ENCODE measurements at regions not wholly inside any gene's neighbourhood (a gene's known extent, or its start where the extent isn't known, plus 50 kb on each side); places are given as distances from the start of the nearest gene placed in this dataset.

GRCh38 chr2:18124116-18124835, 245.8 kb downstream of the KCNS3 start:
- peaks cover 0 to 18% (median 0%) of the 10 kb centered on the region in 12 donors for H3K4me1 ChIP-seq
- DNase-seq (no peak), ATAC-seq (peak in 1 of 4 donors; percentile 36)
- TF ChIP-seq CTCF (IDR thresholded peaks at IDR 0.05) (no peak), POLR2A (IDR thresholded peaks at IDR 0.05) (no peak)
- peaks cover 0 to 5% (median 0%) of the 10 kb centered on the region in 9 donors for H3K27me3 ChIP-seq
- intact Hi-C loops (cut with DNase I): no loop called here
- no peaks in the 10 kb centered on the region for H3K9me3 ChIP-seq
- no peak overlapping the region for H3K4me3 ChIP-seq
- 69 to 78% (median 75%) methylated on average over 6 of the region's 6 CpGs for WGBS, 4 donors
- H3K36me3 ChIP-seq: no peaks in the 10 kb centered on the region
- H3K27ac ChIP-seq: no peak overlapping the region

GRCh38 chr2:18123577-18123976, 245.1 kb downstream of the KCNS3 start:
- ATAC-seq: no peak
- Histone ChIP-seq H3K9me3 (no peaks in the 10 kb centered on the region), H3K4me1 (peaks cover 0 to 18% (median 0%) of the 10 kb centered on the region in 12 donors), H3K36me3 (no peaks in the 10 kb centered on the region), H3K27ac (no peak overlapping the region), H3K4me3 (no peak overlapping the region), H3K27me3 (peaks cover 0 to 5% (median 0%) of the 10 kb centered on the region in 9 donors)
- intact Hi-C loops (cut with DNase I): no loop called here
- no peak for DNase-seq
- 59 to 69% (median 66%) methylated on average over 3 of the region's 3 CpGs for WGBS, 4 donors
- TF ChIP-seq CTCF (IDR thresholded peaks at IDR 0.05): no peak
- TF ChIP-seq POLR2A (IDR thresholded peaks at IDR 0.05): no peak

GRCh38 chr2:18123211-18123570, 244.7 kb downstream of the KCNS3 start:
- no peak overlapping the region for H3K27ac ChIP-seq
- intact Hi-C loops (cut with DNase I): no loop called here
- no peaks in the 10 kb centered on the region for H3K36me3 ChIP-seq
- no peaks in the 10 kb centered on the region for H3K9me3 ChIP-seq
- H3K4me1 ChIP-seq: peaks cover 0 to 18% (median 0%) of the 10 kb centered on the region in 12 donors
- TF ChIP-seq CTCF (IDR thresholded peaks at IDR 0.05): no peak
- TF ChIP-seq POLR2A (IDR thresholded peaks at IDR 0.05): no peak
- peaks cover 0 to 5% (median 0%) of the 10 kb centered on the region in 9 donors for H3K27me3 ChIP-seq
- DNase-seq (no peak), ATAC-seq (no peak)
- H3K4me3 ChIP-seq: no peak overlapping the region
- 53 to 66% (median 56%) methylated on average over 3 of the region's 3 CpGs for WGBS, 4 donors

- H3K36me3 ChIP-seq: no peaks in the 10 kb centered on the region
- no peaks in the 10 kb centered on the region for H3K9me3 ChIP-seq
- TF ChIP-seq POLR2A (IDR thresholded peaks at IDR 0.05) (no peak), CTCF (IDR thresholded peaks at IDR 0.05) (no peak)
- H3K4me1 ChIP-seq: peaks cover 0 to 18% (median 0%) of the 10 kb centered on the region in 12 donors
- 32 to 44% (median 43%) methylated on average over 3 of the region's 3 CpGs for WGBS, 4 donors
- H3K27me3 ChIP-seq: peaks cover 0 to 5% (median 0%) of the 10 kb centered on the region in 9 donors
- no peak for DNase-seq
- H3K4me3 ChIP-seq: no peak overlapping the region
- intact Hi-C loops (cut with DNase I): no loop called here
- H3K27ac ChIP-seq: no peak overlapping the region
- ATAC-seq: no peak
Measured at GRCh38 chr2:18122544-18123210, 244.2 kb downstream of the KCNS3 start.
